Mesodermal cell (in vitro differentiated cells): ENCODE measurements at regions not wholly inside any gene's neighbourhood (a gene's known extent, or its start where the extent isn't known, plus 50 kb on each side); places are given as distances from the start of the nearest gene placed in this dataset.
"Not testable (repeated sequence)": the region's sequence is repeated elsewhere in the genome, so short reads cannot be mapped to it uniquely, and the experiment has no call there.

Experiments used
- H3K27ac ChIP-seq: 2 replicates; pipeline ENCODE4 v1.7.0; 2013; ENCODE audit warnings: mild to moderate bottlenecking, low read depth, low read length, moderate library complexity; ENCODE audit not compliant: severe bottlenecking
- H3K36me3 ChIP-seq: 2 replicates; pipeline ENCODE4 v1.7.1; 2013; ENCODE audit warnings: mild to moderate bottlenecking, low read length, moderate library complexity; ENCODE audit not compliant: control insufficient read depth, insufficient read depth
- H3K4me1 ChIP-seq: one replicate; pipeline ENCODE4 v1.7.1; 2013; ENCODE audit warnings: mild to moderate bottlenecking, low read length; ENCODE audit not compliant: insufficient read depth, control insufficient read depth, poor library complexity, severe bottlenecking
- H3K4me3 ChIP-seq: 2 replicates; pipeline ENCODE4 v1.7.0; 2013; ENCODE audit warnings: low read length, control low read depth, mild to moderate bottlenecking; ENCODE audit not compliant: insufficient read depth, poor library complexity, severe bottlenecking; ENCODE audit errors: extremely low read depth
- H3K9me3 ChIP-seq: 2 replicates; pipeline ENCODE4 v1.7.1; 2013; ENCODE audit warnings: mild to moderate bottlenecking, low read length, moderate library complexity; ENCODE audit not compliant: control insufficient read depth
- WGBS, 2 experiments: methylation state at CpG; one replicate each; pipeline ENCODE4 v1.1.5; 2013; ENCODE audit warnings: missing lambda C conversion rate in 2 of 2; ENCODE audit not compliant: insufficient coverage in 2 of 2; 5-methylcytosine and 5-hydroxymethylcytosine counted together

GRCh38 chr4:28286266-28286665 lies 1425.6 kb downstream of the STIM2 start:
- H3K27ac ChIP-seq, H3K4me1 ChIP-seq, H3K36me3 ChIP-seq, H3K4me3 ChIP-seq, H3K9me3 ChIP-seq: not testable (repeated sequence)
- 94 to 97% methylated on average over 5 to 6 of the region's 9 CpGs for WGBS, 2 experiments

GRCh38 chr4:28287831-28288233 lies 1427.2 kb downstream of the STIM2 start:
- Histone ChIP-seq H3K4me1 (no peaks in the 10 kb centered on the region), H3K27ac (peak overlapping the region; percentile 65), H3K4me3 (no peak overlapping the region), H3K9me3 (peaks cover 7% of the 10 kb centered on the region), H3K36me3 (no peaks in the 10 kb centered on the region)
- 60 to 80% methylated on average over 1 of the region's 3 CpGs for WGBS, 2 experiments

- Histone ChIP-seq H3K4me3 (no peak overlapping the region), H3K9me3 (no peaks in the 10 kb centered on the region), H3K4me1 (no peaks in the 10 kb centered on the region), H3K27ac (no peak overlapping the region), H3K36me3 (no peaks in the 10 kb centered on the region)
- WGBS, 2 experiments: 86% methylated on average over 1 of the region's 1 CpG; no CpG with 5 or more reads in 1 of the 2 experiments
Observed at GRCh38 chr4:28296239-28296638, 1435.6 kb downstream of the STIM2 start.

- H3K4me3 ChIP-seq: no peak overlapping the region
- peaks cover 4% of the 10 kb centered on the region for H3K9me3 ChIP-seq
- no CpG with 5 or more reads among the region's 2 CpGs for WGBS, 2 experiments
- no peak overlapping the region for H3K27ac ChIP-seq
- no peaks in the 10 kb centered on the region for H3K36me3 ChIP-seq
- no peaks in the 10 kb centered on the region for H3K4me1 ChIP-seq
Observed at GRCh38 chr4:28310926-28311325, 1450.3 kb downstream of the STIM2 start.

- not testable (repeated sequence) for H3K9me3 ChIP-seq, H3K4me3 ChIP-seq, H3K4me1 ChIP-seq, H3K27ac ChIP-seq, H3K36me3 ChIP-seq
- WGBS, 2 experiments: 89% methylated on average over 5 of the region's 11 CpGs; no CpG with 5 or more reads in 1 of the 2 experiments
Observed at GRCh38 chr4:28312497-28312896, 1451.9 kb downstream of the STIM2 start.

GRCh38 chr4:28313729-28314713 lies 1453.4 kb downstream of the STIM2 start:
- Histone ChIP-seq H3K9me3 (peaks cover 4% of the 10 kb centered on the region), H3K4me1 (no peaks in the 10 kb centered on the region), H3K36me3 (no peaks in the 10 kb centered on the region), H3K27ac (no peak overlapping the region), H3K4me3 (no peak overlapping the region)
- WGBS, 2 experiments: no CpG with 5 or more reads among the region's 2 CpGs

- Histone ChIP-seq H3K9me3 (no peaks in the 10 kb centered on the region), H3K36me3 (no peaks in the 10 kb centered on the region), H3K4me3 (no peak overlapping the region), H3K27ac (no peak overlapping the region), H3K4me1 (no peaks in the 10 kb centered on the region)
- 100% methylated on average over 1 of the region's 2 CpGs; no CpG with 5 or more reads in 1 of the 2 experiments for WGBS, 2 experiments
Observed at GRCh38 chr4:28317221-28317620, 1456.6 kb downstream of the STIM2 start.

- no peak overlapping the region for H3K27ac ChIP-seq
- H3K36me3 ChIP-seq: no peaks in the 10 kb centered on the region
- H3K9me3 ChIP-seq: no peaks in the 10 kb centered on the region
- H3K4me3 ChIP-seq: no peak overlapping the region
- no peaks in the 10 kb centered on the region for H3K4me1 ChIP-seq
- 83 to 100% methylated on average over 1 of the region's 3 CpGs for WGBS, 2 experiments
Observed at GRCh38 chr4:28334249-28334648, 1473.6 kb downstream of the STIM2 start.

- 79 to 80% methylated on average over 2 of the region's 2 CpGs for WGBS, 2 experiments
- Histone ChIP-seq H3K4me3 (no peak overlapping the region), H3K27ac (no peak overlapping the region), H3K4me1 (no peaks in the 10 kb centered on the region), H3K9me3 (peaks cover 4% of the 10 kb centered on the region), H3K36me3 (no peaks in the 10 kb centered on the region)
Observed at GRCh38 chr4:28341784-28342183, 1481.1 kb downstream of the STIM2 start.

- H3K9me3 ChIP-seq: peaks cover 8% of the 10 kb centered on the region
- H3K4me1 ChIP-seq: no peaks in the 10 kb centered on the region
- no peak overlapping the region for H3K4me3 ChIP-seq
- H3K36me3 ChIP-seq: no peaks in the 10 kb centered on the region
- no peak overlapping the region for H3K27ac ChIP-seq
Observed at GRCh38 chr4:28350485-28350884, 1489.8 kb downstream of the STIM2 start.

GRCh38 chr4:28351102-28351501 lies 1490.5 kb downstream of the STIM2 start:
- Histone ChIP-seq H3K4me1 (no peaks in the 10 kb centered on the region), H3K27ac (no peak overlapping the region), H3K9me3 (peaks cover 8% of the 10 kb centered on the region), H3K36me3 (no peaks in the 10 kb centered on the region), H3K4me3 (no peak overlapping the region)
- WGBS, 2 experiments: 0% methylated on average over 1 of the region's 1 CpG; no CpG with 5 or more reads in 1 of the 2 experiments
